HG02678 (cell line): ENCODE measurements at regions not wholly inside any gene's neighbourhood (a gene's known extent, or its start where the extent isn't known, plus 50 kb on each side); places are given as distances from the start of the nearest gene placed in this dataset.

Experiments
- ATAC-seq: cut with Tn5 transposase; IDR thresholded peaks from one replicate; pipeline ENCODE4 v1.9.1; 2021; ENCODE audit warnings: mild to moderate bottlenecking, moderate library complexity; ENCODE audit not compliant: unreplicated experiment

GRCh38 chr10:10921826-10922461 is 95.7 kb upstream of the CELF2 start:
- no peak for ATAC-seq

GRCh38 chr10:10923029-10923651 is 94.5 kb upstream of the CELF2 start:
- ATAC-seq = no peak

GRCh38 chr10:10925667-10926066 is 92.0 kb upstream of the CELF2 start:
- no peak for ATAC-seq

- no peak for ATAC-seq
Observed at GRCh38 chr10:10927608-10928007, 90.1 kb upstream of the CELF2 start.

GRCh38 chr10:10930979-10931743 is 86.5 kb upstream of the CELF2 start:
- ATAC-seq = no peak

GRCh38 chr10:10935032-10935431 is 82.6 kb upstream of the CELF2 start:
- ATAC-seq = no peak

- no peak for ATAC-seq
Observed at GRCh38 chr10:10938676-10939075, 79.0 kb upstream of the CELF2 start.

- ATAC-seq = no peak
Observed at GRCh38 chr10:10941127-10941730, 76.4 kb upstream of the CELF2 start.

- ATAC-seq = no peak
Observed at GRCh38 chr10:10942441-10942840, 75.2 kb upstream of the CELF2 start.

GRCh38 chr10:10946081-10946480 is 71.6 kb upstream of the CELF2 start:
- ATAC-seq = no peak

- no peak for ATAC-seq
Observed at GRCh38 chr10:10946801-10947200, 70.9 kb upstream of the CELF2 start.

- no peak for ATAC-seq
Observed at GRCh38 chr10:10951675-10952074, 66.0 kb upstream of the CELF2 start.

GRCh38 chr10:10952800-10953199 is 64.9 kb upstream of the CELF2 start:
- no peak for ATAC-seq

- no peak for ATAC-seq
Observed at GRCh38 chr10:10956681-10957542, 60.8 kb upstream of the CELF2 start.

- ATAC-seq = no peak
Observed at GRCh38 chr10:10958041-10958440, 59.6 kb upstream of the CELF2 start.

GRCh38 chr10:10959666-10960065 is 58.0 kb upstream of the CELF2 start:
- peak; percentile 74 for ATAC-seq

GRCh38 chr10:10960534-10960933 is 57.1 kb upstream of the CELF2 start:
- ATAC-seq = no peak

- no peak for ATAC-seq
Observed at GRCh38 chr10:10961072-10961471, 56.6 kb upstream of the CELF2 start.

- ATAC-seq = no peak
Observed at GRCh38 chr10:10967029-10967428, 50.6 kb upstream of the CELF2 start.

- no peak for ATAC-seq
Observed at GRCh38 chr10:10967581-10968256, 50.0 kb upstream of the CELF2 start.
